ENCODE measurements at regions not wholly inside any gene's neighbourhood (a gene's known extent, or its start where the extent isn't known, plus 50 kb on each side); places are given as distances from the start of the nearest gene placed in this dataset.
"Not testable (repeated sequence)": the region's sequence is repeated elsewhere in the genome, so short reads cannot be mapped to it uniquely, and the experiment has no call there.

GRCh38 chr13:85549819-85550218 is 249.4 kb downstream of the SLITRK6 start:
- no peak overlapping the region for H3K27ac ChIP-seq
- DNase-seq = no peak
- H3K4me1 ChIP-seq = no peaks in the 10 kb centered on the region
- WGBS, 2 donors (ENCODE audit: low coverage in 1 of 2) = 81 to 90% methylated on average over 2 of the region's 2 CpGs
- no peak for TF ChIP-seq POLR2A (IDR thresholded peaks at IDR 0.05)
- no peak for TF ChIP-seq CTCF (IDR thresholded peaks at IDR 0.05)
- no peak for TF ChIP-seq EP300 (IDR thresholded peaks at IDR 0.05; ENCODE audit: low read depth)
- TF ChIP-seq POLR2AphosphoS5 (IDR thresholded peaks at IDR 0.05) = no peak
- no peaks in the 10 kb centered on the region for H3K36me3 ChIP-seq
- no peaks in the 10 kb centered on the region for H3K27me3 ChIP-seq
- intact Hi-C loops (cut with DNase I; ENCODE audit: low total_unique reads) (no loop called here), in situ Hi-C loops (cut with MboI; ENCODE audit: low pct_ligation_motif_present in 1 of 4, low pct_unique_long_range_greater_than_20kb in 1 of 4, low sequenced_read_pairs in 3 of 4) (no loop called here)
- H3K4me3 ChIP-seq = no peak overlapping the region
- H3K9me3 ChIP-seq = peaks cover 0 to 5% of the 10 kb centered on the region in 2 donors

GRCh38 chr13:85548845-85549244 is 250.4 kb downstream of the SLITRK6 start:
- H3K9me3 ChIP-seq; H3K4me1 ChIP-seq; H3K27me3 ChIP-seq; intact Hi-C loops (cut with DNase I; ENCODE audit: low total_unique reads); in situ Hi-C loops (cut with MboI; ENCODE audit: low pct_ligation_motif_present in 1 of 4, low pct_unique_long_range_greater_than_20kb in 1 of 4, low sequenced_read_pairs in 3 of 4); H3K36me3 ChIP-seq; DNase-seq; H3K27ac ChIP-seq; H3K4me3 ChIP-seq: not testable (repeated sequence)

GRCh38 chr13:85545771-85546170 is 253.4 kb downstream of the SLITRK6 start:
- WGBS, 2 donors (ENCODE audit: low coverage in 1 of 2) = 82 to 87% methylated on average over 5 of the region's 5 CpGs

GRCh38 chr13:85544756-85545155 is 254.5 kb downstream of the SLITRK6 start:
- Histone ChIP-seq H3K9me3 (peaks cover 0 to 5% of the 10 kb centered on the region in 2 donors), H3K4me1 (no peaks in the 10 kb centered on the region), H3K4me3 (no peak overlapping the region), H3K27me3 (no peaks in the 10 kb centered on the region), H3K27ac (no peak overlapping the region), H3K36me3 (no peaks in the 10 kb centered on the region)
- intact Hi-C loops (cut with DNase I; ENCODE audit: low total_unique reads) (no loop called here), in situ Hi-C loops (cut with MboI; ENCODE audit: low pct_ligation_motif_present in 1 of 4, low pct_unique_long_range_greater_than_20kb in 1 of 4, low sequenced_read_pairs in 3 of 4) (no loop called here)
- WGBS, 2 donors (ENCODE audit: low coverage in 1 of 2) = 71 to 100% methylated on average over 1 of the region's 1 CpG
- no peak for DNase-seq
- TF ChIP-seq POLR2AphosphoS5 (IDR thresholded peaks at IDR 0.05) = no peak
- TF ChIP-seq POLR2A (IDR thresholded peaks at IDR 0.05) = no peak
- no peak for TF ChIP-seq CTCF (IDR thresholded peaks at IDR 0.05)
- TF ChIP-seq EP300 (IDR thresholded peaks at IDR 0.05; ENCODE audit: low read depth) = no peak

More at GRCh38 chr13:85545771-85546170, 253.4 kb downstream of the SLITRK6 start:
- TF ChIP-seq CTCF (IDR thresholded peaks at IDR 0.05) = no peak
- TF ChIP-seq EP300 (IDR thresholded peaks at IDR 0.05; ENCODE audit: low read depth) = no peak
- TF ChIP-seq POLR2A (IDR thresholded peaks at IDR 0.05) = no peak
- TF ChIP-seq POLR2AphosphoS5 (IDR thresholded peaks at IDR 0.05) = no peak
- no peaks in the 10 kb centered on the region for H3K27me3 ChIP-seq
- H3K4me3 ChIP-seq = no peak overlapping the region
- H3K9me3 ChIP-seq = peaks cover 0 to 5% of the 10 kb centered on the region in 2 donors
- in situ Hi-C loops (cut with MboI; ENCODE audit: low pct_ligation_motif_present in 1 of 4, low pct_unique_long_range_greater_than_20kb in 1 of 4, low sequenced_read_pairs in 3 of 4) = no loop called here
- H3K36me3 ChIP-seq = no peaks in the 10 kb centered on the region
- H3K4me1 ChIP-seq = no peaks in the 10 kb centered on the region
- DNase-seq = no peak
- intact Hi-C loops (cut with DNase I; ENCODE audit: low total_unique reads) = no loop called here
- no peak overlapping the region for H3K27ac ChIP-seq

- no peaks in the 10 kb centered on the region for H3K36me3 ChIP-seq
- H3K9me3 ChIP-seq = no peaks in the 10 kb centered on the region
- H3K27me3 ChIP-seq = no peaks in the 10 kb centered on the region
- intact Hi-C loops (cut with DNase I; ENCODE audit: low total_unique reads) (no loop called here), in situ Hi-C loops (cut with MboI; ENCODE audit: low pct_ligation_motif_present in 1 of 4, low pct_unique_long_range_greater_than_20kb in 1 of 4, low sequenced_read_pairs in 3 of 4) (no loop called here)
- no peak for DNase-seq
- WGBS, 2 donors (ENCODE audit: low coverage in 1 of 2) = 48 to 58% methylated on average over 2 of the region's 2 CpGs
- TF ChIP-seq POLR2AphosphoS5 (IDR thresholded peaks at IDR 0.05) (no peak), POLR2A (IDR thresholded peaks at IDR 0.05) (no peak), CTCF (IDR thresholded peaks at IDR 0.05) (no peak), EP300 (IDR thresholded peaks at IDR 0.05; ENCODE audit: low read depth) (no peak)
- no peak overlapping the region for H3K4me3 ChIP-seq
- no peak overlapping the region for H3K27ac ChIP-seq
- H3K4me1 ChIP-seq = no peaks in the 10 kb centered on the region
These were observed 256.1 kb downstream of the SLITRK6 start for GRCh38 chr13:85543144-85543543.
